ENCODE measurements at regions not wholly inside any gene's neighbourhood (a gene's known extent, or its start where the extent isn't known, plus 50 kb on each side); places are given as distances from the start of the nearest gene placed in this dataset.

GRCh38 chr4:149176039-149176438 is 639.6 kb downstream of the IQCM start:
- H3K27ac ChIP-seq (ENCODE audit: low read depth, low read length) = no peak overlapping the region
- no peaks in the 10 kb centered on the region for H3K4me1 ChIP-seq (ENCODE audit: control insufficient read depth, low read length)
- H3K4me3 ChIP-seq (ENCODE audit: low read length) = no peak overlapping the region
- no peaks in the 10 kb centered on the region for H3K9me3 ChIP-seq (ENCODE audit: control insufficient read depth, insufficient read depth, low read length)
- TF ChIP-seq EZH2phosphoT487 (IDR thresholded peaks at IDR 0.05; ENCODE audit: borderline replicate concordance, low read length) (no peak), CTCF (IDR thresholded peaks at IDR 0.05; ENCODE audit: low read depth, low read length, poor library complexity, severe bottlenecking) (no peak)
- H3K36me3 ChIP-seq (ENCODE audit: control insufficient read depth, low read length) = no peaks in the 10 kb centered on the region
- H3F3A ChIP-seq (ENCODE audit: control insufficient read depth, insufficient read depth) = no peaks in the 10 kb centered on the region
- no peaks in the 10 kb centered on the region for H3K9me2 ChIP-seq (replicated peaks; ENCODE audit: control insufficient read depth, low read length)
- H3K4me2 ChIP-seq (ENCODE audit: low read length) = no peak overlapping the region
- H3K79me2 ChIP-seq (ENCODE audit: control insufficient read depth, low read length) = no peaks in the 10 kb centered on the region
- no peaks in the 10 kb centered on the region for H4K20me1 ChIP-seq (ENCODE audit: control insufficient read depth, insufficient read depth, low read depth, low read length)
- H3K27me3 ChIP-seq (ENCODE audit: control insufficient read depth, low read length) = no peaks in the 10 kb centered on the region

GRCh38 chr4:149175549-149175948 is 640.1 kb downstream of the IQCM start:
- Histone ChIP-seq H3K9me3 (ENCODE audit: control insufficient read depth, insufficient read depth, low read length) (no peaks in the 10 kb centered on the region), H3K9me2 (replicated peaks; ENCODE audit: control insufficient read depth, low read length) (no peaks in the 10 kb centered on the region), H3K4me1 (ENCODE audit: control insufficient read depth, low read length) (no peaks in the 10 kb centered on the region), H3K4me2 (ENCODE audit: low read length) (no peak overlapping the region), H3K27ac (ENCODE audit: low read depth, low read length) (no peak overlapping the region), H3K27me3 (ENCODE audit: control insufficient read depth, low read length) (no peaks in the 10 kb centered on the region), H3K79me2 (ENCODE audit: control insufficient read depth, low read length) (no peaks in the 10 kb centered on the region), H3K36me3 (ENCODE audit: control insufficient read depth, low read length) (no peaks in the 10 kb centered on the region), H4K20me1 (ENCODE audit: control insufficient read depth, insufficient read depth, low read depth, low read length) (no peaks in the 10 kb centered on the region), H3F3A (ENCODE audit: control insufficient read depth, insufficient read depth) (no peaks in the 10 kb centered on the region), H3K4me3 (ENCODE audit: low read length) (no peak overlapping the region)
- TF ChIP-seq CTCF (IDR thresholded peaks at IDR 0.05; ENCODE audit: low read depth, low read length, poor library complexity, severe bottlenecking) (no peak), EZH2phosphoT487 (IDR thresholded peaks at IDR 0.05; ENCODE audit: borderline replicate concordance, low read length) (no peak)

- H3K79me2 ChIP-seq (ENCODE audit: control insufficient read depth, low read length) = no peaks in the 10 kb centered on the region
- no peaks in the 10 kb centered on the region for H4K20me1 ChIP-seq (ENCODE audit: control insufficient read depth, insufficient read depth, low read depth, low read length)
- no peak overlapping the region for H3K4me2 ChIP-seq (ENCODE audit: low read length)
- no peaks in the 10 kb centered on the region for H3K9me3 ChIP-seq (ENCODE audit: control insufficient read depth, insufficient read depth, low read length)
- H3K4me3 ChIP-seq (ENCODE audit: low read length) = no peak overlapping the region
- H3K27me3 ChIP-seq (ENCODE audit: control insufficient read depth, low read length) = no peaks in the 10 kb centered on the region
- H3K27ac ChIP-seq (ENCODE audit: low read depth, low read length) = no peak overlapping the region
- H3K9me2 ChIP-seq (replicated peaks; ENCODE audit: control insufficient read depth, low read length) = no peaks in the 10 kb centered on the region
- no peaks in the 10 kb centered on the region for H3K4me1 ChIP-seq (ENCODE audit: control insufficient read depth, low read length)
- no peaks in the 10 kb centered on the region for H3F3A ChIP-seq (ENCODE audit: control insufficient read depth, insufficient read depth)
- TF ChIP-seq EZH2phosphoT487 (IDR thresholded peaks at IDR 0.05; ENCODE audit: borderline replicate concordance, low read length) = no peak
- TF ChIP-seq CTCF (IDR thresholded peaks at IDR 0.05; ENCODE audit: low read depth, low read length, poor library complexity, severe bottlenecking) = no peak
- no peaks in the 10 kb centered on the region for H3K36me3 ChIP-seq (ENCODE audit: control insufficient read depth, low read length)
Observed at GRCh38 chr4:149173241-149174013, 642.2 kb downstream of the IQCM start.
